ENCODE measurements at regions not wholly inside any gene's neighbourhood (a gene's known extent, or its start where the extent isn't known, plus 50 kb on each side); places are given as distances from the start of the nearest gene placed in this dataset.

GRCh38 chr2:150806336-150806735, 318.9 kb upstream of the RND3 start:
- TF ChIP-seq CTCF (IDR thresholded peaks at IDR 0.05) (no peak), POLR2A (IDR thresholded peaks at IDR 0.05; ENCODE audit: low read depth) (no peak), EP300 (IDR thresholded peaks at IDR 0.05) (no peak), POLR2AphosphoS5 (IDR thresholded peaks at IDR 0.05) (no peak)

Data from esophagus muscularis mucosa (tissue), 4 donors.